ELR (cell line): ENCODE measurements at regions not wholly inside any gene's neighbourhood (a gene's known extent, or its start where the extent isn't known, plus 50 kb on each side); places are given as distances from the start of the nearest gene placed in this dataset.

ENCODE experiments used
- DNase-seq: peaks from one replicate; pipeline ENCODE4 v3.0.0-alpha.2; 2015; ENCODE audit warnings: low read depth

GRCh38 chr20:39480276-39481043 is 518.3 kb downstream of the DHX35 start:
- no peak for DNase-seq

GRCh38 chr20:39479196-39479810 is 517.2 kb downstream of the DHX35 start:
- DNase-seq: no peak

- no peak for DNase-seq
Measured at GRCh38 chr20:39474879-39475278, 512.7 kb downstream of the DHX35 start.

GRCh38 chr20:39473536-39473935 is 511.4 kb downstream of the DHX35 start:
- no peak for DNase-seq

- no peak for DNase-seq
Measured at GRCh38 chr20:39468703-39469102, 506.6 kb downstream of the DHX35 start.

GRCh38 chr20:39464238-39464637 is 502.1 kb downstream of the DHX35 start:
- DNase-seq: no peak

GRCh38 chr20:39462416-39462945 is 500.3 kb downstream of the DHX35 start:
- no peak for DNase-seq

GRCh38 chr20:39458452-39458851 is 496.3 kb downstream of the DHX35 start:
- DNase-seq: no peak

- no peak for DNase-seq
Measured at GRCh38 chr20:39453890-39454289, 491.7 kb downstream of the DHX35 start.

- DNase-seq: no peak
Measured at GRCh38 chr20:39452583-39453340, 490.6 kb downstream of the DHX35 start.

GRCh38 chr20:39451386-39451785 is 489.2 kb downstream of the DHX35 start:
- no peak for DNase-seq

- no peak for DNase-seq
Measured at GRCh38 chr20:39446397-39446796, 484.3 kb downstream of the DHX35 start.

- DNase-seq: no peak
Measured at GRCh38 chr20:39445095-39445494, 483.0 kb downstream of the DHX35 start.

- no peak for DNase-seq
Measured at GRCh38 chr20:39433466-39433865, 471.3 kb downstream of the DHX35 start.

GRCh38 chr20:39431091-39431880 is 469.1 kb downstream of the DHX35 start:
- no peak for DNase-seq

GRCh38 chr20:39429726-39430125 is 467.6 kb downstream of the DHX35 start:
- DNase-seq: peak; percentile 13

- DNase-seq: no peak
Measured at GRCh38 chr20:39424962-39425678, 463.0 kb downstream of the DHX35 start.

GRCh38 chr20:39421571-39422105 is 459.5 kb downstream of the DHX35 start:
- DNase-seq: no peak

GRCh38 chr20:39412091-39412490 is 449.9 kb downstream of the DHX35 start:
- no peak for DNase-seq

- DNase-seq: no peak
Measured at GRCh38 chr20:39399463-39399862, 437.3 kb downstream of the DHX35 start.

- DNase-seq: no peak
Measured at GRCh38 chr20:39398656-39399055, 436.5 kb downstream of the DHX35 start.
